ENCODE measurements at regions not wholly inside any gene's neighbourhood (a gene's known extent, or its start where the extent isn't known, plus 50 kb on each side); places are given as distances from the start of the nearest gene placed in this dataset.

- no peak for TF ChIP-seq CTCF (IDR thresholded peaks at IDR 0.05; ENCODE audit: low read depth, low read length)
Measured at GRCh38 chr10:56728349-56728748, 367.3 kb upstream of the ZWINT start.

GRCh38 chr10:56722912-56723311, 361.9 kb upstream of the ZWINT start:
- no peak overlapping the region for H3K4me3 ChIP-seq (replicated peaks in 1 of 2; ENCODE audit: low read depth in 2 of 2, low read length in 2 of 2)
- DNase-seq (ENCODE audit: low read depth in 2 of 2), result no peak
- no peak for TF ChIP-seq CTCF (IDR thresholded peaks at IDR 0.05; ENCODE audit: low read depth, low read length)

More at GRCh38 chr10:56728349-56728748, 367.3 kb upstream of the ZWINT start:
- DNase-seq (ENCODE audit: low read depth in 2 of 2), result no peak
- H3K4me3 ChIP-seq (replicated peaks in 1 of 2; ENCODE audit: low read depth in 2 of 2, low read length in 2 of 2), result no peak overlapping the region

- no peak for DNase-seq (ENCODE audit: low read depth in 2 of 2)
- no peak overlapping the region for H3K4me3 ChIP-seq (replicated peaks in 1 of 2; ENCODE audit: low read depth in 2 of 2, low read length in 2 of 2)
- no peak for TF ChIP-seq CTCF (IDR thresholded peaks at IDR 0.05; ENCODE audit: low read depth, low read length)
Measured at GRCh38 chr10:56715262-56715661, 354.2 kb upstream of the ZWINT start.

- DNase-seq (ENCODE audit: low read depth in 2 of 2), result no peak
- no peak for TF ChIP-seq CTCF (IDR thresholded peaks at IDR 0.05; ENCODE audit: low read depth, low read length)
- H3K4me3 ChIP-seq (replicated peaks in 1 of 2; ENCODE audit: low read depth in 2 of 2, low read length in 2 of 2), result no peak overlapping the region
Measured at GRCh38 chr10:56698506-56698905, 337.4 kb upstream of the ZWINT start.

GRCh38 chr10:56679578-56679977, 318.5 kb upstream of the ZWINT start:
- H3K4me3 ChIP-seq (replicated peaks in 1 of 2; ENCODE audit: low read depth in 2 of 2, low read length in 2 of 2), result no peak overlapping the region
- no peak for DNase-seq (ENCODE audit: low read depth in 2 of 2)
- TF ChIP-seq CTCF (IDR thresholded peaks at IDR 0.05; ENCODE audit: low read depth, low read length), result no peak

- no peak for DNase-seq (ENCODE audit: low read depth in 2 of 2)
Measured at GRCh38 chr10:56662765-56663447, 301.8 kb upstream of the ZWINT start.

More at GRCh38 chr10:56662765-56663447, 301.8 kb upstream of the ZWINT start:
- no peak for TF ChIP-seq CTCF (IDR thresholded peaks at IDR 0.05; ENCODE audit: low read depth, low read length)
- H3K4me3 ChIP-seq (replicated peaks in 1 of 2; ENCODE audit: low read depth in 2 of 2, low read length in 2 of 2), result no peak overlapping the region
